ENCODE measurements at regions not wholly inside any gene's neighbourhood (a gene's known extent, or its start where the extent isn't known, plus 50 kb on each side); places are given as distances from the start of the nearest gene placed in this dataset.

GRCh38 chr20:40933758-40934157 lies 94.9 kb upstream of the TOP1 start:
- no peaks in the 10 kb centered on the region for H3K36me3 ChIP-seq (replicated peaks in 1 of 2; ENCODE audit: control insufficient read depth in 1 of 2, insufficient read depth in 2 of 2, low read length in 2 of 2)
- H3K79me2 ChIP-seq (ENCODE audit: insufficient read depth, low read length): no peaks in the 10 kb centered on the region
- no peaks in the 10 kb centered on the region for H3K4me1 ChIP-seq (ENCODE audit: insufficient read depth, low read length)
- no peak overlapping the region for H3K9ac ChIP-seq (ENCODE audit: insufficient read depth, low read depth, low read length)
- ChIA-PET POLR2A (no interaction called here), CTCF (ENCODE audit: low intra/inter-chr PET ratio, low total read pairs) (no interaction called here)
- H3K27ac ChIP-seq (ENCODE audit: extremely low read length, insufficient read depth, low read length): no peak overlapping the region
- H3K4me2 ChIP-seq (ENCODE audit: low read depth, low read length): no peak overlapping the region
- intact Hi-C loops (cut with micrococcal nuclease; ENCODE audit: unreplicated experiment) (no loop called here), in situ Hi-C loops (cut with HindIII; ENCODE audit: extremely low pct_ligation_motif_present, low pct_unique_long_range_greater_than_20kb) (no loop called here)
- H3K27me3 ChIP-seq (ENCODE audit: control insufficient read depth in 1 of 2, insufficient read depth in 2 of 2, low read length in 2 of 2): no peaks in the 10 kb centered on the region
- no peak overlapping the region for H3K4me3 ChIP-seq (replicated peaks in 1 of 3; ENCODE audit: insufficient read depth in 1 of 3, low read depth in 2 of 3, low read length in 3 of 3)
- DNase-seq (ENCODE audit: low spot score) (no peak), FAIRE-seq (no peak), ATAC-seq (no peak)
- WGBS (ENCODE audit: low lambda C conversion rate): 17% methylated on average over 1 of the region's 1 CpG
- TF ChIP-seq HOXA5 (CRISPR knock-in tag; IDR thresholded peaks at IDR 0.05): no peak
- TF ChIP-seq ZNF562 (CRISPR knock-in tag; IDR thresholded peaks at IDR 0.05; ENCODE audit: borderline replicate concordance): no peak
- no peak for TF ChIP-seq ZNF329 (CRISPR knock-in tag; IDR thresholded peaks at IDR 0.05; ENCODE audit: low read depth)
- no peak for TF ChIP-seq ZNF652 (CRISPR knock-in tag; IDR thresholded peaks at IDR 0.05; ENCODE audit: borderline replicate concordance, low read depth)
- no peak for TF ChIP-seq ZNF800 (CRISPR knock-in tag; IDR thresholded peaks at IDR 0.05)
- TF ChIP-seq REL (CRISPR knock-in tag; conservative IDR thresholded peaks at IDR 0.05): no peak
- TF ChIP-seq ELF1 (CRISPR knock-in tag; IDR thresholded peaks at IDR 0.05): no peak
- TF ChIP-seq ZNF138 (CRISPR knock-in tag; IDR thresholded peaks at IDR 0.05; ENCODE audit: low read depth): no peak
- TF ChIP-seq PAX8 (CRISPR knock-in tag; IDR thresholded peaks at IDR 0.05; ENCODE audit: borderline replicate concordance): no peak
- TF ChIP-seq, protein P1, sequence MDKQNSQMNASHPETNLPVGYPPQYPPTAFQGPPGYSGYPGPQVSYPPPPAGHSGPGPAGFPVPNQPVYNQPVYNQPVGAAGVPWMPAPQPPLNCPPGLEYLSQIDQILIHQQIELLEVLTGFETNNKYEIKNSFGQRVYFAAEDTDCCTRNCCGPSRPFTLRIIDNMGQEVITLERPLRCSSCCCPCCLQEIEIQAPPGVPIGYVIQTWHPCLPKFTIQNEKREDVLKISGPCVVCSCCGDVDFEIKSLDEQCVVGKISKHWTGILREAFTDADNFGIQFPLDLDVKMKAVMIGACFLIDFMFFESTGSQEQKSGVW (CRISPR knock-in tag; IDR thresholded peaks at IDR 0.05; ENCODE audit: borderline replicate concordance): no peak
- TF ChIP-seq ZNF841 (CRISPR knock-in tag; IDR thresholded peaks at IDR 0.05; ENCODE audit: borderline replicate concordance): no peak
- TF ChIP-seq ZNF576 (CRISPR knock-in tag; IDR thresholded peaks at IDR 0.05): no peak
- TF ChIP-seq ZBTB10 (CRISPR knock-in tag; IDR thresholded peaks at IDR 0.05; ENCODE audit: borderline replicate concordance): no peak
- no TSS peak for BruUV-seq (replicated peaks)
- H2AFZ ChIP-seq (ENCODE audit: low read length): no peak overlapping the region
- H3K9me3 ChIP-seq (ENCODE audit: low read length): no peaks in the 10 kb centered on the region
- no peaks in the 10 kb centered on the region for H4K20me1 ChIP-seq (ENCODE audit: insufficient read depth, low read length)
